ENCODE measurements at regions not wholly inside any gene's neighbourhood (a gene's known extent, or its start where the extent isn't known, plus 50 kb on each side); places are given as distances from the start of the nearest gene placed in this dataset.

DNA sequence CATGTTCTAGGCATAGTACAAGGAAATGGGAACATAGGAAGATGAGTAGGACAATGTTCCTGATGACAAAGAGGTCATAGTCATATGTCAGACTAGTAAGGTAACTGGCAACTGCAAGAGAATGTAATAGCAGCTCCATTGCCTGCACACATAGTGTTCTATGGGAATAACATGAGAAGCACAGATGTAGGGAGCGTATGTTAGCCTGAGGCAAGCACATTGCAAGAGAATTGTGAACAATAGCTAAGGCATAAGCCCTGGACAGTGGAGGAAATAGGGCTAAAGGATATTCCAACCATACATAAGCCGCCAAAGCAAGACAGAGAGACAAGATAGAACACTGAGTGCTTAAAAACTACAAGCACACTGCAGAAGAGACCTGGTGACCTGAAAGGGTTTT lies 1017.0 kb upstream of the TENM4 start:
- no peak for TF ChIP-seq POLR2A (IDR thresholded peaks at IDR 0.05)
- TF ChIP-seq, protein P1, sequence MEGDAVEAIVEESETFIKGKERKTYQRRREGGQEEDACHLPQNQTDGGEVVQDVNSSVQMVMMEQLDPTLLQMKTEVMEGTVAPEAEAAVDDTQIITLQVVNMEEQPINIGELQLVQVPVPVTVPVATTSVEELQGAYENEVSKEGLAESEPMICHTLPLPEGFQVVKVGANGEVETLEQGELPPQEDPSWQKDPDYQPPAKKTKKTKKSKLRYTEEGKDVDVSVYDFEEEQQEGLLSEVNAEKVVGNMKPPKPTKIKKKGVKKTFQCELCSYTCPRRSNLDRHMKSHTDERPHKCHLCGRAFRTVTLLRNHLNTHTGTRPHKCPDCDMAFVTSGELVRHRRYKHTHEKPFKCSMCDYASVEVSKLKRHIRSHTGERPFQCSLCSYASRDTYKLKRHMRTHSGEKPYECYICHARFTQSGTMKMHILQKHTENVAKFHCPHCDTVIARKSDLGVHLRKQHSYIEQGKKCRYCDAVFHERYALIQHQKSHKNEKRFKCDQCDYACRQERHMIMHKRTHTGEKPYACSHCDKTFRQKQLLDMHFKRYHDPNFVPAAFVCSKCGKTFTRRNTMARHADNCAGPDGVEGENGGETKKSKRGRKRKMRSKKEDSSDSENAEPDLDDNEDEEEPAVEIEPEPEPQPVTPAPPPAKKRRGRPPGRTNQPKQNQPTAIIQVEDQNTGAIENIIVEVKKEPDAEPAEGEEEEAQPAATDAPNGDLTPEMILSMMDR (IDR thresholded peaks at IDR 0.05) = no peak
- H3K9me3 ChIP-seq = no peaks in the 10 kb centered on the region
- H3K36me3 ChIP-seq = no peaks in the 10 kb centered on the region
- H3K4me1 ChIP-seq = no peaks in the 10 kb centered on the region
- H3K4me3 ChIP-seq = no peak overlapping the region
- no peaks in the 10 kb centered on the region for H3K27me3 ChIP-seq
- DNase-seq = no peak
- H3K27ac ChIP-seq = no peak overlapping the region

DNA sequence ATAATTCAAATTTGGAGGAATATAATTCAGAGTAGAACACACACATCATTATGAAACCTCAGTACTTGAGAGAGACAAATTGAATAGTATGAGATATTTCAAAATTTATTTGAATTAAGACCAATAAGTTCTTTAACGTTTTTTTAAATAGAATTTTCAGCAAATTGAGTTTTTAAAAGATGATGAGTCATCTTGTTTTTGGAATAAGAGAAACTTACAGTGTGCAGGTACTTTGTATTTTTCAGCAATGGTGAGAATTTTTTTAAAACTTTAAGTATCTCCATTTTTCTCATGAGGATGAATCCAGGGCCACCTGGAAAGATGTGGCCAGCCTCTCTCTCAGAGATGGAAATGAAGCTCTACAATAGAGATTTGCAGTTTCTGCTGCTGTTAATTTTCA lies 1015.0 kb upstream of the TENM4 start:
- Histone ChIP-seq H3K27me3 (no peaks in the 10 kb centered on the region), H3K9me3 (no peaks in the 10 kb centered on the region)

DNA sequence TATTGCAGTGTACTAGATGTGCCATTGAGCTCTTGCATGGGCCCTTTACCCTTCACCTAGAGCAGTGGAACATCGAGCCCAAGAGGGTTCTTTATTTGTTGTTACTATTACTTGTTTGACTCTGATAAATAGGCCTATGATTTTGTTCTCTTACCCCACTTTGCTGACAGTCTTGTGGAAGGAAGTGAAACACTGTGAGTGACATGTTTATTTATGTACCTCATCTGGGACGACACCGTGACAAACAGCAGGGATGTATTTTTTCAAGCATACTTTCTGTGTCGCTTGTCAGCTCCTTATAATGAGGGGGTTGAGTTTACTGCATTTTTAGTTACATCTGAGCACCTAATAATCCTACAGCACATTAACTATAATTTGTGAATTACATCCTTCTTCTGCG lies 1010.3 kb upstream of the TENM4 start:
- no peaks in the 10 kb centered on the region for H3K4me1 ChIP-seq
- no peak overlapping the region for H3K27ac ChIP-seq
- no peak for DNase-seq
- no peaks in the 10 kb centered on the region for H3K9me3 ChIP-seq
- H3K27me3 ChIP-seq = no peaks in the 10 kb centered on the region
- no peak for TF ChIP-seq POLR2A (IDR thresholded peaks at IDR 0.05)
- TF ChIP-seq, protein P1 (IDR thresholded peaks at IDR 0.05) = no peak
- no peak overlapping the region for H3K4me3 ChIP-seq
- H3K36me3 ChIP-seq = no peaks in the 10 kb centered on the region

More for the DNA sequence above, 1015.0 kb upstream of the TENM4 start:
- no peaks in the 10 kb centered on the region for H3K36me3 ChIP-seq
- DNase-seq = no peak
- no peaks in the 10 kb centered on the region for H3K4me1 ChIP-seq
- no peak overlapping the region for H3K4me3 ChIP-seq
- no peak overlapping the region for H3K27ac ChIP-seq
- TF ChIP-seq, protein P1 (IDR thresholded peaks at IDR 0.05) = no peak
- TF ChIP-seq POLR2A (IDR thresholded peaks at IDR 0.05) = no peak

DNA sequence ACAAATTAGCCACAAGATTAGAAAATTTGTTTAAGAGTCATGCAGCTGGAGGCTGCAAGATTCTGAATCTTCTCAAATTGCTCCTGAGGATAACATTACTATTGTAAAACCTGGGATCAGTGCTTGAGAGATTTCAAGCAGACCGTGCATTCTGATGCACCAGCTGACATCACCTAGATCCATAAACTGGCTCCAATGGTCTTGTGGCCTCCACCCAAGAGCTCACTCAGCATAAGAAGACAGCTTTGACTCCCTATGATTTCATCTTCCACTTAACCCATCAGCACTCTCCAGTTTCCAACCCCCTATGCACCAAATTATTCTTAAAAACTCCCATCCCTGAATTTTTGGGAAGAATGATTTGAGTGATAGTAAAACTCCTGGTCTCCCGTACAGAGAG lies 1007.9 kb upstream of the TENM4 start:
- Histone ChIP-seq H3K4me3 (no peak overlapping the region), H3K36me3 (no peaks in the 10 kb centered on the region), H3K4me1 (no peaks in the 10 kb centered on the region), H3K9me3 (no peaks in the 10 kb centered on the region), H3K27me3 (no peaks in the 10 kb centered on the region), H3K27ac (no peak overlapping the region)
- no peak for DNase-seq
- TF ChIP-seq POLR2A (IDR thresholded peaks at IDR 0.05) = no peak
- TF ChIP-seq, protein P1 (IDR thresholded peaks at IDR 0.05) = no peak

DNA sequence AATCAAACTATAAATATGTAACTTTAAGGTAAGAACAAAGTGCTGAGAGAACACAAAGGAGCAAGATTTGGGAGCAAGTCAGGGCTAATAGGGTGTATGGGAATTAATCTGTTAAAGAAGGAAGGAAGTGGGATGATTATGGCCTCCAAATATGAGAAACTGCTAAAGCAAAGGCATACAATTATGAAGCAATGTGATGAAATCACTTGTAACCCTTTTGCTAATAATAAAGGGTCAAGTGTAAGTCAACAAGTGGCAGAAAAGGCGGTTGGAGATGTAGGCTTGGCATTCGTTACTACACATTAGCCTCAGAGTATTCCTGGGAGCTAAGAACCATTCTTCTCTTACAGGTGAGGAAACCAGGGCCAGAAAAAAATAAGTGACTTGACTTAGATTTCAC lies 1002.3 kb upstream of the TENM4 start:
- no peak for TF ChIP-seq POLR2A (IDR thresholded peaks at IDR 0.05)
- TF ChIP-seq, protein P1 (IDR thresholded peaks at IDR 0.05) = no peak
- Histone ChIP-seq H3K4me3 (no peak overlapping the region), H3K4me1 (no peaks in the 10 kb centered on the region), H3K27me3 (no peaks in the 10 kb centered on the region), H3K36me3 (no peaks in the 10 kb centered on the region), H3K27ac (no peak overlapping the region), H3K9me3 (no peaks in the 10 kb centered on the region)
- DNase-seq = no peak

DNA sequence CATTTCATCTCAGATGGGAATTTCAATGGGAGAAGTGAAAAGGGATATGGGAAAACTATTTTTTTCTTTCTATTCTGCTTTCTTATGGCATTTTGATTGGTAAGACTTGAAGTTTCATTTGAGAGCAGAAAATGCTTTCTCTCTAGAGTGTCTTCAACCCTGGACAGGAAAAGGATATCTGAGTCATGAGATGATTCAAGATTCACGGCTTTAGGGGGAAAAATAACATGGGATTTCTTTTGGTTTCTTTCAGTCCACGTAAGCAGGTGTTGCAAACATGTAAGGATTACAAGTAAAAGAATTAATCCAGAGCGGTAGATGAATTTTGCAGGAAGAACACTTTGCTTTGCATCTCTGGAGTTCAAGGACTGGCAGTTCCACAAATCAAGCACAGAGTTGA lies 1001.0 kb upstream of the TENM4 start:
- Histone ChIP-seq H3K4me1 (no peaks in the 10 kb centered on the region), H3K27me3 (no peaks in the 10 kb centered on the region), H3K4me3 (no peak overlapping the region), H3K36me3 (no peaks in the 10 kb centered on the region), H3K27ac (no peak overlapping the region), H3K9me3 (no peaks in the 10 kb centered on the region)
- TF ChIP-seq, protein P1 (IDR thresholded peaks at IDR 0.05) = no peak
- no peak for TF ChIP-seq POLR2A (IDR thresholded peaks at IDR 0.05)
- DNase-seq = no peak

All from Peyer's patch (tissue), 4 donors.